DND-41 (cell line): ENCODE measurements at regions not wholly inside any gene's neighbourhood (a gene's known extent, or its start where the extent isn't known, plus 50 kb on each side); places are given as distances from the start of the nearest gene placed in this dataset.

Experiments
- CTCF ChIP-seq: IDR thresholded peaks from 2 replicates; pipeline ENCODE4 v1.5.1; 2012; ENCODE audit warnings: borderline replicate concordance, low read length, moderate library complexity, mild to moderate bottlenecking; ENCODE audit not compliant: poor library complexity, severe bottlenecking; ENCODE audit errors: extremely low read depth
- EZH2 ChIP-seq: IDR thresholded peaks from 3 replicates; pipeline ENCODE4 v1.6.1; 2012; ENCODE audit warnings: borderline replicate concordance, low read depth, mild to moderate bottlenecking, moderate library complexity, low read length, inconsistent platforms; ENCODE audit not compliant: severe bottlenecking

DNA sequence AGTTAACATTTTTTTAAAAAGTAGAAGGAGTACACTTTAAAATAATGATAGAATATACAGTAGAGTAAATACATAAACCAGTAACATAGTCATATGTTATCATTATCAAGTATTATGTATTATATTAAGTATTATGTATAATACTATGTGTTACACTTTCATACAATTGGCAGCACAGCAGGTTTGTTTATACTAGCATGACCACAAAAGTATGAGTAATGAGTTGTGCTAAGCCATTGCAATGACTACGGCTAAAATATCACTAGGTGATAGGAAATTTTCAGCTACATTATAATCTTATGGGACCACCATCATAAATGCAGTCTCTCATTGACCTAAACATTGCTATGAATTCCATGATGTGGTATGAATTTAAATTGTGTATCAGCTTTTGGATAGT is 506.0 kb downstream of the HTR1A start:
- no peak for TF ChIP-seq CTCF
- no peak for TF ChIP-seq EZH2
